Hepatocyte (in vitro differentiated cells): ENCODE measurements at regions not wholly inside any gene's neighbourhood (a gene's known extent, or its start where the extent isn't known, plus 50 kb on each side); places are given as distances from the start of the nearest gene placed in this dataset.

ENCODE experiments used
- EZH2 ChIP-seq: fragments of 200-600 bp; sonication (generic); IDR thresholded peaks from 2 replicates; pipeline ENCODE4 v1.6.1; 2016; ENCODE audit warnings: antibody characterized with exemption, mild to moderate bottlenecking, borderline replicate concordance
- TF ChIP-seq, protein P1 (sequence below): fragments of 200-600 bp; sonication (generic); IDR thresholded peaks from 2 replicates; pipeline ENCODE4 v1.5.1; 2016; ENCODE audit warnings: antibody characterized with exemption, mild to moderate bottlenecking; ENCODE audit not compliant: poor library complexity

DNA sequence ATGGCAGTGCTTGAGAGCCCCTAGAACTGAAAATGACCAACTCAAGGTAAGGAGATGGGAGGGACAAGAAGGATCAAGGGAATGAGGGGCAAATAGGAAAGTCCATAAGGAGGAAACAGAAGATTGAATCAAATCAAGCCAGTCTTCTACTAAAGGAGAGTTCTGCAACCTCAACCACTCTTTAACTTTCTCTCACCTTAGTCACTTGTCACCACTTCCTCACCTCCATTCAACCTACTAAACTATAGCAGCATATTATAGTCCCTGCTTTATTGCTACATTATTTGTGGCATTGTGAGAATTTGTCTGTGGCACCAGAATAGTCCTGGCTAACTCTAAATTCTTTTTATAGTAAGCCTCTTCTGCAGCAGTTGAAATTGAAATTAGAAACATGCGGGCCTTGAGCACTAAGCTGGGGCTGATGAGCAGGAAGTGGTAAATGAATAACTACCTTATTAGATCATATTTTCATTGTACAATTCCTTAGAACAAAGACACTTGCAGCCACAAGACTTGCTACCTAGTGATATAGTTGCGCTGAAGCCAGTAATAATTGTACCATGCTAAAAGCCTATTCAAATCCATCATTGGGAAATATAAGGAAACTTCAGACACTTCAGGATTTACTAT, 336.9 kb downstream of the ZNF674 start:
- TF ChIP-seq, protein P1, sequence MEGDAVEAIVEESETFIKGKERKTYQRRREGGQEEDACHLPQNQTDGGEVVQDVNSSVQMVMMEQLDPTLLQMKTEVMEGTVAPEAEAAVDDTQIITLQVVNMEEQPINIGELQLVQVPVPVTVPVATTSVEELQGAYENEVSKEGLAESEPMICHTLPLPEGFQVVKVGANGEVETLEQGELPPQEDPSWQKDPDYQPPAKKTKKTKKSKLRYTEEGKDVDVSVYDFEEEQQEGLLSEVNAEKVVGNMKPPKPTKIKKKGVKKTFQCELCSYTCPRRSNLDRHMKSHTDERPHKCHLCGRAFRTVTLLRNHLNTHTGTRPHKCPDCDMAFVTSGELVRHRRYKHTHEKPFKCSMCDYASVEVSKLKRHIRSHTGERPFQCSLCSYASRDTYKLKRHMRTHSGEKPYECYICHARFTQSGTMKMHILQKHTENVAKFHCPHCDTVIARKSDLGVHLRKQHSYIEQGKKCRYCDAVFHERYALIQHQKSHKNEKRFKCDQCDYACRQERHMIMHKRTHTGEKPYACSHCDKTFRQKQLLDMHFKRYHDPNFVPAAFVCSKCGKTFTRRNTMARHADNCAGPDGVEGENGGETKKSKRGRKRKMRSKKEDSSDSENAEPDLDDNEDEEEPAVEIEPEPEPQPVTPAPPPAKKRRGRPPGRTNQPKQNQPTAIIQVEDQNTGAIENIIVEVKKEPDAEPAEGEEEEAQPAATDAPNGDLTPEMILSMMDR, result no peak
- TF ChIP-seq EZH2, result no peak
